Neural crest cell (in vitro differentiated cells): ENCODE measurements at regions not wholly inside any gene's neighbourhood (a gene's known extent, or its start where the extent isn't known, plus 50 kb on each side); places are given as distances from the start of the nearest gene placed in this dataset.

ENCODE experiments used
- DNase-seq: peaks from one replicate; pipeline ENCODE4 v3.0.0; 2021; ENCODE audit warnings: low read depth, mixed read lengths, low spot score
- H3K27ac Mint-ChIP-seq: one replicate; pipeline ENCODE4 v1.8.0; 2021; ENCODE audit warnings: mild to moderate bottlenecking, mixed read lengths; ENCODE audit not compliant: unreplicated experiment
- H3K27me3 Mint-ChIP-seq: 2 replicates; pipeline ENCODE4 v1.8.0; 2021; ENCODE audit warnings: low read depth, mild to moderate bottlenecking, mixed read lengths
- H3K36me3 Mint-ChIP-seq: 2 replicates; pipeline ENCODE4 v1.8.0; 2021; ENCODE audit warnings: low read depth, mild to moderate bottlenecking, mixed read lengths
- H3K4me1 Mint-ChIP-seq: 2 replicates; pipeline ENCODE4 v1.8.0; 2021; ENCODE audit warnings: mixed read lengths
- H3K4me3 Mint-ChIP-seq: one replicate; pipeline ENCODE4 v1.8.0; 2021; ENCODE audit warnings: mild to moderate bottlenecking, mixed read lengths
- H3K9me3 Mint-ChIP-seq: 2 replicates; pipeline ENCODE4 v1.8.0; 2021; ENCODE audit warnings: mixed read lengths
- CTCF ChIP-seq: fragments of 200-600 bp; sonication (generic); conservative IDR thresholded peaks from 2 replicates; pipeline ENCODE4 v1.5.0; 2021; ENCODE audit warnings: antibody characterized with exemption, mild to moderate bottlenecking

GRCh38 chr5:109929376-109929775 lies 239.6 kb downstream of the MAN2A1 start:
- H3K27me3 Mint-ChIP-seq, result no peaks in the 10 kb centered on the region
- no peak for TF ChIP-seq CTCF
- DNase-seq, result no peak
- no peak overlapping the region for H3K4me3 Mint-ChIP-seq
- H3K4me1 Mint-ChIP-seq, result no peaks in the 10 kb centered on the region
- H3K9me3 Mint-ChIP-seq, result no peaks in the 10 kb centered on the region
- no peak overlapping the region for H3K27ac Mint-ChIP-seq
- H3K36me3 Mint-ChIP-seq, result no peaks in the 10 kb centered on the region

GRCh38 chr5:109929911-109930310 lies 240.2 kb downstream of the MAN2A1 start:
- Mint-ChIP-seq H3K36me3 (no peaks in the 10 kb centered on the region), H3K9me3 (no peaks in the 10 kb centered on the region), H3K4me1 (no peaks in the 10 kb centered on the region), H3K27me3 (no peaks in the 10 kb centered on the region), H3K27ac (no peak overlapping the region), H3K4me3 (no peak overlapping the region)
- DNase-seq, result no peak
- TF ChIP-seq CTCF, result no peak

GRCh38 chr5:109931049-109931780 lies 241.5 kb downstream of the MAN2A1 start:
- no peaks in the 10 kb centered on the region for H3K9me3 Mint-ChIP-seq
- no peaks in the 10 kb centered on the region for H3K27me3 Mint-ChIP-seq
- TF ChIP-seq CTCF, result no peak
- H3K4me1 Mint-ChIP-seq, result peaks cover 7% of the 10 kb centered on the region
- H3K4me3 Mint-ChIP-seq, result no peak overlapping the region
- no peak for DNase-seq
- no peak overlapping the region for H3K27ac Mint-ChIP-seq
- H3K36me3 Mint-ChIP-seq, result no peaks in the 10 kb centered on the region

GRCh38 chr5:109935833-109936490 lies 246.2 kb downstream of the MAN2A1 start:
- H3K27me3 Mint-ChIP-seq, result no peaks in the 10 kb centered on the region
- no peak for TF ChIP-seq CTCF
- H3K4me3 Mint-ChIP-seq, result no peak overlapping the region

GRCh38 chr5:109936996-109937395 lies 247.3 kb downstream of the MAN2A1 start:
- Mint-ChIP-seq H3K27me3 (no peaks in the 10 kb centered on the region), H3K4me1 (peaks cover 7% of the 10 kb centered on the region), H3K4me3 (no peak overlapping the region), H3K36me3 (peaks cover 2% of the 10 kb centered on the region), H3K9me3 (peaks cover 3% of the 10 kb centered on the region), H3K27ac (peak overlapping the region; percentile 78)
- TF ChIP-seq CTCF, result no peak
- no peak for DNase-seq

More at GRCh38 chr5:109935833-109936490, 246.2 kb downstream of the MAN2A1 start:
- H3K9me3 Mint-ChIP-seq, result peaks cover 3% of the 10 kb centered on the region
- peaks cover 2% of the 10 kb centered on the region for H3K36me3 Mint-ChIP-seq
- peaks cover 7% of the 10 kb centered on the region for H3K4me1 Mint-ChIP-seq
- no peak for DNase-seq
- no peak overlapping the region for H3K27ac Mint-ChIP-seq
